GM19455 (cell line): ENCODE measurements at regions not wholly inside any gene's neighbourhood (a gene's known extent, or its start where the extent isn't known, plus 50 kb on each side); places are given as distances from the start of the nearest gene placed in this dataset.
"Not testable (repeated sequence)": the region's sequence is repeated elsewhere in the genome, so short reads cannot be mapped to it uniquely, and the experiment has no call there.

ENCODE experiments used
- ATAC-seq: cut with Tn5 transposase; IDR thresholded peaks from one replicate; pipeline ENCODE4 v1.9.1; 2021; ENCODE audit not compliant: unreplicated experiment

DNA sequence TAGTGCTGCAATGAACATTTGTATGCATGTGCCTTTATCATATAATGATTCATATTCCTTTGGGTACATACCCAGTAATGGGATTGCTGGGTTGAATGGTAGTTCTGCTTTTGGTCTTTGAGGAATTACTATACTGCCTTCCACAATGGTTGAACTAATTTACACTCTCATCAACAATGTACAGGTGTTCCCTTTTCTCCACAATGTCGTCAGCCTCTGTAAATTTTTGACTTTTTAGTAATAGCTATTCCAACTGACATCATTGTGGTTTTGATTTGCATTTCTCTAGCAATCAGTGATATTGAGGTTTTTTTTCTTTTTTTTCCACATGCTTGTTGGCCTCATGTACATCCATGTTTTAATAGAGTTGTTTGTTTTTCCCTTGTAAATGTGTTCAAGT is 2473.5 kb downstream of the PCDH9 start:
- ATAC-seq = no peak

DNA sequence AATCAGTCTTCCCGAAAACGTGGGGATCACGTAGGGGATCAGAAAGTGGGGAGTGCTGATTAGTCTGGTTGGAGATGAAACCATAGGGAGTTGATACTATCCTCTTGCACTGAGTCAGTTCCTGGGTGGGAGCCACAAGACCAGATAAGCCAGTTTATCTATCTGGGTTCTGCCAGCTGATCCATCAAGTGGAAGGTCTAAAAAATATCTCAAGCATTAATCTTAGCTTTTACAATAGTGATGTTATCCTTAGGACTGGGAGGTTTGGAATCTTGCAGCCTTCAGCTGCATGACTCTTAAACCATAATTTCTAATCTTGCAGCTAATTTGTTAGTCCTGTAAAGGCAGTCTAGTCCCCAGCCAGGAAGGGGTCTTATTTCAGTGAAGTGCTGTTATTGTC is 2474.2 kb downstream of the PCDH9 start:
- no peak for ATAC-seq

GRCh38 chr13:64753233-64754000 is 2476.7 kb downstream of the PCDH9 start:
- ATAC-seq = no peak

- ATAC-seq = no peak
These were observed 2480.8 kb downstream of the PCDH9 start for GRCh38 chr13:64749301-64749700.

DNA sequence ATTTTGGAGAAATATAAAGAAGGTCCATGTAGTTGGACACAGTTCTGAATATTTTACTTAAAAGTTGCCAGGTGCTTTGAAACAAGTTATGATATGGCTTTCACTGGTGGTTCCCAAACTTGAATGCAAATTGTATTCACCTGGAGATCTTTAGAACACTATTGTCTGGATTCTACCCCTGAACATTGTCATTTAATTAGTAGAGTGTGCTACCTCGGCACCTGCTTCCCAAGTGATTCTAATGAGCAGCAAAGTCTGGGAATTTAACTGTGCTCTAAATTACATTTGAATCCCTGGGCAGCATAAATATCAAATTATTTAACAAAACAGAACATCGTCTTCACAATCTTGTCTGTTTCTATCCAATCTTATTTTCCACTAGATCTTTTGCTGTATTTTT is 2483.3 kb downstream of the PCDH9 start:
- no peak for ATAC-seq

GRCh38 chr13:64740493-64740892 is 2489.6 kb downstream of the PCDH9 start:
- ATAC-seq = no peak

DNA sequence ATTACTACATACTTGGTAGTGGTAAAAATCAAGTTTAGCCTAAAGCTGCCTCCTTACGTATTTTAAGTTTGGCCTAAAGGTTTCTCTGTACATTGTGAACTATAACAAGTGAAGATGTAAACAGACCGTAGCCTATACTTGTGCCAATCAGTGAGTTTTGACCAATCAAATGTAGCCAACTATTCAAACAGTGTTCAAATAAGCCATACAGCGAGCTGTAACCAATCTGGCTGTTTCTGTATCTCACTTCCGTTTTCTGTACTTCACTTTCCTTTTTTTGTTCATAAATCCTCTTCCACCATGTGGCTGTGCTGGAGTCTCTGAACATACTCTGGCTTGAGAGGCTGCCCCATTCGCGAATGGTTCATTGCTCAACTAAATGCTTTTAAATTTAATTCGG is 2504.6 kb downstream of the PCDH9 start:
- no peak for ATAC-seq

DNA sequence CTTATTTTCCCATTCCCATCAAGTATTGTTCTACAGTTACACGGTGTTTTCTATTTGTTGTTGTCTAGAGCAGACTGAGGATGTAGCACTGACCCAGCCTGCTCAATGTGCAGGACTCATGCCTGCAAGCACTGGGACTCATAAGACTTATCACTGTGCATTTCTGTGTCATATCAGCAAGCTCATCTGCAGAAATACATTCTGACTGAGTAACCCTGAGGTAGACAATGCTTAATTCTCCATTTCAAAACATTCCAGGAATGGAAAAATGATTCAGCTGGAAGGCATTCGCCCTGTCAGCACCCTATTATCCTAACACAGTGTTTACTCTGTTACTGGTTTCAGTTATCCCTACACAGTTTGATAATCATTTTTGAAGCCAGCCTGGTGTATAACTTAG is 2506.4 kb downstream of the PCDH9 start:
- ATAC-seq = no peak

GRCh38 chr13:64718116-64718515 is 2512.0 kb downstream of the PCDH9 start:
- no peak for ATAC-seq

- no peak for ATAC-seq
These were observed 2513.2 kb downstream of the PCDH9 start for GRCh38 chr13:64716936-64717335.

DNA sequence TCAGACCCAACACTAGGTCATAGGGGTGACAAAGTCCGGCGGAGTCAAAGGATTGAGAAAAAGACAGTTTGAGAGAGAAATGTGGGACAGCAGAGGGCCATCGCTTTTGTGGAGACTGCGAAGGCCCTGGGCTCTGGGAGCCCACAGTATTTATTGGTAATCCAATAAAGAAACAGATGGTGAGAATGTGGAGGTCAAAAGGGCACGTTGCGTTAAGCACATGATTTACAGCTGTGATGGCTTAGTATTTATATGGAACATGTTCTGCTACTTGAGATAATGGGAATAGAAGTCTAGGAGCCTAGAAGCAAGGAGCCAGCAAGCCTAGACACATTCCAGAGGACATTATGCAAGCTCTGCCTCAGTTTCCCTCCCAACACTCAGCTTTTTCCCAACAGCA is 2521.1 kb downstream of the PCDH9 start:
- no peak for ATAC-seq

DNA sequence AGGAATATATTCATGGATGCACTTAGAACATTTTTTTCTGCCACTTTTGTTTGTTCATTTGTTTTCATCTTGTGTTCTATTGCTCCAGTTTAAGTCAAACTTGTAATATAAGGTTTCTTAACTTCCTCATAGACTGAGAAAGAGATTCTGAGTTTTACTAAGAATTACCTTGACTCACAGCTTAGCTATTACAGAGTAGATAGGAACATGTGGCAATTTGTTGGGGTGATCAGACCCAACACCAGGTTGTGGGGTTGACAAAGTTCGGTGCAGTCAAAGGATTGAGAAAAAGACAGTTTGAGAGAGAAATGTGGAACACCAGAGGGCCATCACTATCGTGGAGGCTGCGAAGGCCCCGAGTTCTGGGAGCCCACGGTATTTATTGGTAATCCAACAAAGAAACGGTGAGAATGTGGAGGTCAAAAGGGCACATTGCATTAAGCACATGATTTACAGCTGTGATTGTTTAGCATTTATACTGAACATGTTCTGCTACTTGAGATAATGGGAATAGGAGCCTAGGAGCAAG is 2526.0 kb downstream of the PCDH9 start:
- no peak for ATAC-seq

DNA sequence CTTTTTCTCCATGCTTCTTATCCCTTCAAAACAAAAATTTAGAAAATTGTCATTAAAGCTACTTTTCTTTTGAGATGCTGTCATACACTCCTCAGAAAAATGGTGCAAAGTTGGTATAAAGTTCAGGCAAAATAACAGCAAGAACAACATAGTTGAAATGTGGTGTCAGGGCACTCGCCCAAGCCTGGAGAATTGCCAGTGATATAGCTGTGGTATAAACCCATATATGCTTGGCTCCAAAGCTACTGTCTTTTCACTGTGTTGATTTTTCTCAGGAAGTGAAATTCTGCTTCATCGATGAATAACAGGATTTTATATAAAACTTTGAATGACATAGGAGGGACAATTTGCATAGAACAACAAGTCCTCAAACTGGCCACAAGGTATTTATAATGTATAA is 2532.9 kb downstream of the PCDH9 start:
- no peak for ATAC-seq

- no peak for ATAC-seq
These were observed 2541.1 kb downstream of the PCDH9 start for GRCh38 chr13:64688893-64689677.

- ATAC-seq = not testable (repeated sequence)
These were observed 2543.6 kb downstream of the PCDH9 start for GRCh38 chr13:64686536-64686935.

DNA sequence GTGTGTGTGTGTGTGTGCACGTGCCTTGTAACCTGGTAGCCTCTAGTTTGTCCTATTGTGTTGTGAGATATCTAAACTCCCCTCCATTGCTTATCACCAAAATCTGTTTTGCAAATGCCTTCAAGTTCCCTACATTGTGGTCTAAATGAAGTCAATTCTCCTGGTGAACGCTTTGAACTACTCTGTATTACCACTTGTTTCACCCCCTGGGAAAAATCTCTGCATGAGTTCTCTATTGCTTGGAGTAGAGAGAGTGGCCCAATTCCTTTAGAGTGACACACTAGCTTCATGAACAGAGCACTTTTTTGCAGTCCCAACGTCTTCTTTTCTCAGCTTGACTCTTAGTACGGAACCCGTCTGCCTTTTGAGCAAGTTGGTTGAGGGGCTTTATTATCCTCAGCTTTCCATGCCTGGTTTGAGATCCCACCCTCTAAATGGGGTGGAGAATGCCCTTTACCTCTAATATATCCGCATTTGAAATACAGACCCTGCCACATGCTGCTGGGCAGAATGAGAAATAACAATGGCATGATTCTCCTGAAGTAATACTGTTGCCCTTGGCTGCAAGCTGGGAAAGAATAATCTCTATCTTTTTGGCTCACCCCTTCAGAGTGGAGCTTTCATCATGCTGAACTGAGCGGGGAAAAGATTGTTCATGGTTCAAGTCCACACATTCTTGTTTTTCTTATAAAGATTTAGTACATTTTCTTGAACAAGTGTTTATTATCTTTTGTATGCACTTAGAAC is 2545.3 kb downstream of the PCDH9 start:
- ATAC-seq = no peak

DNA sequence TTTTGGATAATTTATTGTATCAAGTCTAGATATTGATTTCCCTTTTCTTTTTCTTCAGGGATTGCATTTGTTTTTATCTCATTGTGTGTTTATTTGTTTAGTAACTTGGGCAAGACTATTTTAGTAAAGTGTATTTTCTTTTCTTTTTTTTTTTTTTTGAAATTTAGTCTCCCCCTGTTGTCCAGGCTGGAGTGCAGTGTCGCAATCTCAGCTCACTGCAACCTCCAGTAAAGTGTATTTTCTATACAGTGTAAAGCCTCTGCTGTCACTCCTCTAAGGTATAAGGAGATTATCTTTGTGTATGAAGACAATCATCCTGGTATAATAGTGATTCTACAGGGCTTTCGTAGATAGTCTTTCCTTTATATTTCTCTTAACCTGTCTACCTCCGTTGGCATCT is 2546.0 kb downstream of the PCDH9 start:
- ATAC-seq = no peak

- no peak for ATAC-seq
These were observed 2549.4 kb downstream of the PCDH9 start for GRCh38 chr13:64680739-64681138.

- no peak for ATAC-seq
These were observed 2554.8 kb downstream of the PCDH9 start for GRCh38 chr13:64675255-64675892.

DNA sequence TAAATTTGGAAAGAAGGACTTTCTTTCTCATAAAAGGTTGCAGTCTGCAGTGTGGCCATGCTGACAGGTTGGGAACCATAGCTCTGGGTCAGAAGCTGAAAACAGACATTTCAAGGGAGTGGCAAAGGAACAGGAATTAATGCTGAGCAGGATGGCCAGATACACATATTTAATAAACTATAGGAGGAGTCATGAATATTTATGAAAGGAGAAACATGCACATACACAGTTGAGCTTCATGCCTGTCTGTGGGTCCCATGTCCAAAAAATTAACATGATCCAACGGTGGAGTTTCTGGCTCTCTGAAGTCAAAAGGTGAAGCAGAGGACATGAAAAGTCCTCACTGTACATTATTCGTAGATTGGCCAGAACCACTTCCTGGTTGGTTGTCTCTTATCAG is 2556.0 kb downstream of the PCDH9 start:
- no peak for ATAC-seq

DNA sequence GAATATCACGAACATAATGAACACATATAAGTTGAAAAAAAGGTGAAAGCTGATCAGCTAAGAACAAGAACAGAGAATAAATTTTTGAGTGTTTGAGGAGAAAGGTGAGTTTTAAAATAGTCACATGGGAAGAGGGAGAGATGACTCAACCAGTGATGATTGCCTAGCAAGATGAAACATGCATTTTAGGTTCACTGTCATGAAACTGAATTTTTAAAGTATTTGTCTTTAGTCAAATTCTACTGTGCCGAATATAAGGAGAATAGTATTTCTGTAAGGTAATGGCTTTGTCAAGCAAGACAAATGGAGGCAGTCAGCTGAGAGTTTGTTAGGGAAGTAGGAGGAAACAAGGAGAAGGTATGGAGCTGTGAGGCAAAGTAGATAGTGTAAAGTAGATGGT is 2557.4 kb downstream of the PCDH9 start:
- ATAC-seq = no peak
